IPS DF 4.7 (cell line): ENCODE measurements at regions not wholly inside any gene's neighbourhood (a gene's known extent, or its start where the extent isn't known, plus 50 kb on each side); places are given as distances from the start of the nearest gene placed in this dataset.

Experiments
- DNase-seq: peaks from one replicate; pipeline ENCODE4 v3.0.0-alpha.2; 2013; ENCODE audit warnings: low spot score; ENCODE audit errors: extremely low read depth

DNA sequence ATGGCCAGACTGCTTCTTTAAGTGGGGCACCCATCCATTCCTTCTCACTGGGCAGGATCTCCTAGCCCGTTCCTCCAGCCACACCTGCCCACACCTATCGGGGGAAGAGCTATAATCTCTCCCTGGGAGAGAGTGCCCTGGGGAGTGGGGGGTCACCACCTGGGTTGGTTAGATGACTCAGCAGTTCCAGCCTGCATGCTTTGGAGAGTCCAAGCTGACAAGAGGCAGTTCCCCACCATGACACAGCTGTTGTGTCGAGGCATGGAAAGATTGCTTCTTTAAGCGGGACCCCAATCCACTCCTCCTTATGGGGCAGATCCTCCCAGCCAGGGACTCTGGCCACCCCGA lies 52.6 kb upstream of the PPFIA2 start:
- DNase-seq = no peak

DNA sequence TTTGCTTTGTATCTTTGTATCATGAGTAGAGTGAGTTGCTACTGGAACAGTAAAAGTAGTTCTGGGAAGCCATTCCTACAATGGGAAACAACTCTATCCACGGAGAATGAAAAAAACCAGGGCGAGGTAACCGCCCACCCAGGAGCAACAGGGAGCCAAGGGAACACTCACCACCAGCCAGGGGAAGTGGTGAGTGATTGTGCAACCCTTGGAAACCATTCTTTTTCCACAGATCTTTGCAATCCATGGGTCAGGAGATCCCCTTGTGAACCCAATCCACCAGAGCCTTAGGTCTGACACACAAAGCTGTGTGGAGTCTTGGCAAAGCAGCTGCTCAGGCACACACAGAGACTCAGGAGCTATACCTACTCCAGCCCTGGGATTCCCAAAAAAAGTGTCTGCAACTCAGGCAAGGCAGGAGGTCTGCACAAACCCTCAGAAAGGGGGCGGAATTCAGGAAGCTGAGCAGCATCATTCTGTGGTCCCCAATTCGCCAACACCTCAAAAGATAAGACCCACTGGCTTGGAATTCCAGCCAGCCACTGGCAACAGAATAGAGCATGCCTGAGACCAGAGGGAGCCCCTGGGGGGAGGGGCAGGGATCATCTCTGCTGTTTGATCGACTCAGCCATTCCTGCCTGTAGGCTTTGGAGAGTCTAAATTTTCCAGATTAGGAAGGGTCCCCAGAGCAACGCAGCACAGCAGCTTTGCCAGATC lies 52.1 kb upstream of the PPFIA2 start:
- DNase-seq = no peak

DNA sequence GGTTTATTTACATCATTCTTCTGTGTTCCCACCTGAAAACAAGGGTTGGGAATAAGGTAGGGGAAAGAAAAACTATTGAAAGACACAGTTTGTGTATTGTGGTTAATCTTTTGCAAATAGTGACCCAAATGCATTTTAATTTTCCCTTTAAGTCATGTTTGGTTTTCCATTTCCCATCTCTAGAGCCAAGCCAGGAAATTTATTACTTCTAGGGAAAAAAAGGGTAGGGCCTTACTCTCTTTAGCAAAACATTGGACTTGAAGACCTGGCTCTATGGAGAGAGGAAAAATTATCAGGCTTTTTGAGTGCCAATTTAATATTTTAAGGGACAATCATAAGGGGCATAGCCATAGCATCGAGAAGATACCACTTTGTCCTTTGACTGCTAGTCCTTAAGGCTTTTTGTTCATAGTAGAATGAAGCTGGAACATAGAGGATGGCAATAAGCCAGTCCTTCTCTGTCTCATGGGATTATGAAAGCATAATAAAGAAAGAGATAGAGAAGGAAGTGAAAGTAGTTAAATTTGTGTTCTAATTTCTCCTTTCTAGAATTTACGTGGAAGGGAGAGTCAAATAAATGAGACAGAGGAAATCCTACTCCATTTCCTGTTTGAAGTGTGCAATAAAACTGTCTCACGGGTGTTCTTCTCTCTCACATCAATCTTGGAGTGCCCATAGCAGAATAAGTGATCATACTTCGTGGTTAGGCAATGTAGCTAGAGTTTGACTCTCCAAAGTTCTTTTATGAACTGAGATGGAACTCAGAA lies 50.9 kb upstream of the PPFIA2 start:
- no peak for DNase-seq

DNA sequence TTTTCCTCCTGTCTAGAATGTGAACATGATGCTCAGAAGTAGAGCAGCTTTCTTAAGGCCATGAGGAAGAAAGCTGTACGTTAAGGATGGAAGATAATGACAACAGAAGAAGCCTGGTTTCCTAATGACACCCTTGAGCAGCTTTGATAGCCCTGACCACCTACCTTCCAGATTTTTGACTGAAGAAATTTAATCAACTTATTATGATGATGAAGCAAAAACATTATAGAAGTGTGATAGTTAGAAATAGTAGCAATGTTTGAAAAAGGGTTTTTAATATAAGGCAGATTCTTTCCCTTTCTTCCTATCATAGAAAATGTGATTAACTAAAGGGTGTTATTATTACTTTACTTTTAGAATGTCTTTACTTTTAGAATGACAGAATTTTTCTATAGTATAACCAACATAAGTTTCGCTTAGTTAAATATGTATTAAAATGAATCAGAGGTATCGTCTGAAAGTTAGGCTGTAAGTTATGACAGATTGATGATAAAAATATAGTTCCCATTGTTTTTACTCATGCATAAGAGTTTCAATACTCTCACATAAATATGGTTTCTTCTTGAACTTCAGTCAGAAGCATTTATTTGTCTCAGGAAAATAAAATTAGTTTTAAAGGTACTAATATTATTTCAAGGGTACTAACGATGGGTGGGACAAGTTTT lies 50.1 kb upstream of the PPFIA2 start:
- DNase-seq = no peak
